Globus pallidus (tissue), 1 donor: ENCODE measurements at regions not wholly inside any gene's neighbourhood (a gene's known extent, or its start where the extent isn't known, plus 50 kb on each side); places are given as distances from the start of the nearest gene placed in this dataset.
"Not testable (repeated sequence)": the region's sequence is repeated elsewhere in the genome, so short reads cannot be mapped to it uniquely, and the experiment has no call there.

Source experiments
- DNase-seq: peaks from one replicate; pipeline ENCODE4 v3.0.0-alpha.2; 2015; ENCODE audit warnings: low spot score

GRCh38 chr7:6939126-6939525 is 113.1 kb upstream of the CCZ1B start:
- DNase-seq, result not testable (repeated sequence)

- DNase-seq, result not testable (repeated sequence)
Measured at GRCh38 chr7:6939896-6940295, 113.8 kb upstream of the CCZ1B start.

- DNase-seq, result not testable (repeated sequence)
Measured at GRCh38 chr7:6946873-6947272, 120.8 kb upstream of the CCZ1B start.

GRCh38 chr7:6950231-6950630 is 124.2 kb upstream of the CCZ1B start:
- DNase-seq, result not testable (repeated sequence)

- not testable (repeated sequence) for DNase-seq
Measured at GRCh38 chr7:6951553-6951952, 125.5 kb upstream of the CCZ1B start.

GRCh38 chr7:6953138-6953797 is 127.2 kb upstream of the CCZ1B start:
- not testable (repeated sequence) for DNase-seq

GRCh38 chr7:6953798-6954181 is 127.7 kb upstream of the CCZ1B start:
- DNase-seq, result not testable (repeated sequence)

GRCh38 chr7:6955385-6955784 is 129.3 kb upstream of the CCZ1B start:
- not testable (repeated sequence) for DNase-seq

GRCh38 chr7:6955990-6956566 is 130.0 kb upstream of the CCZ1B start:
- not testable (repeated sequence) for DNase-seq

GRCh38 chr7:6958371-6958770 is 132.3 kb upstream of the CCZ1B start:
- not testable (repeated sequence) for DNase-seq

GRCh38 chr7:6959942-6960341 is 133.9 kb upstream of the CCZ1B start:
- DNase-seq, result not testable (repeated sequence)

- DNase-seq, result not testable (repeated sequence)
Measured at GRCh38 chr7:6962871-6963270, 136.8 kb upstream of the CCZ1B start.

- DNase-seq, result not testable (repeated sequence)
Measured at GRCh38 chr7:6965051-6965450, 139.0 kb upstream of the CCZ1B start.

- DNase-seq, result not testable (repeated sequence)
Measured at GRCh38 chr7:6970180-6970579, 144.1 kb upstream of the CCZ1B start.

GRCh38 chr7:6974876-6975275 is 148.8 kb upstream of the CCZ1B start:
- not testable (repeated sequence) for DNase-seq

GRCh38 chr7:6975346-6975745 is 149.3 kb upstream of the CCZ1B start:
- DNase-seq, result not testable (repeated sequence)

GRCh38 chr7:6977368-6977767 is 151.3 kb upstream of the CCZ1B start:
- DNase-seq, result not testable (repeated sequence)

- not testable (repeated sequence) for DNase-seq
Measured at GRCh38 chr7:6978326-6978725, 152.3 kb upstream of the CCZ1B start.

GRCh38 chr7:6979456-6979855 is 153.4 kb upstream of the CCZ1B start:
- not testable (repeated sequence) for DNase-seq

GRCh38 chr7:6982375-6982774 is 156.3 kb upstream of the CCZ1B start:
- DNase-seq, result not testable (repeated sequence)

- DNase-seq, result not testable (repeated sequence)
Measured at GRCh38 chr7:6986892-6987291, 160.8 kb upstream of the CCZ1B start.

- DNase-seq, result not testable (repeated sequence)
Measured at GRCh38 chr7:6988608-6989007, 162.5 kb upstream of the CCZ1B start.

- DNase-seq, result not testable (repeated sequence)
Measured at GRCh38 chr7:6989968-6990367, 163.9 kb upstream of the CCZ1B start.
